ENCODE measurements at regions not wholly inside any gene's neighbourhood (a gene's known extent, or its start where the extent isn't known, plus 50 kb on each side); places are given as distances from the start of the nearest gene placed in this dataset.

DNA sequence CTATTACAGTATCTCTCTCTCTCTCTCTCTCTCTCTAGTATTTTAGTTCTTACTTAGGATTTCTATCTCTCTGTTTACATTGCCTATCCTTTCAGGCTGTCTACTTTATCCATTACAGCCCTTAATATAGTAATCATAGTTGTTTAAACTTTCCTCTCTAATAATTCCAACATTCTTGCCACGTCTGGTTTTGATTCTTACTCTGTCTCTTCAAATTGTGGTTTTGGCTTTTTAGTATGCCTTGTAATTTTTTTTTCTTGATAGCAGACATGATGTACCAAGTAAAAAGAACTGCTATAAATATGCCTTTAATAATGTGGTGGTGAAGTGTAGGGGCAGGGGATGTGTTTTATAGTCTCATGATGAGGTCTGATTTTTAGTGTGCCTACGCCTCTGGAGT lies 1809.5 kb upstream of the CELF4 start:
- DNase-seq, result no peak

DNA sequence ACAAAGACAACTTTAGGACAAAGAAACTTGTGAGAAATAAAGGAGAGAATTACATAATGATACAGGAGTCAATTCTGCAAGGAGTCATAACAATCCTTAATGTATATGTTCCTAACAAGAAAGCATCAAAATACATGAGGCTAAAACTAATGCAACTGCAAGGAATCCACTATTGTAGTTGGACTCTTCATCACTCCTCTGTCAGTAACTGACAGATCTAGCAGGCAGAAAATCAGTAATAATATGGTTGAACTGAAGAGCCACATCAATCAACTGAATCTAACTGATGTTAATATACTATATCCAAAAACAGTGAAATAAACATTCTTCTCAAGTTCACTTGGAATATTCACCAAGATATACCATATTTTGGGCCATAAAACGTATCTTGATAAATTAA lies 1806.4 kb upstream of the CELF4 start:
- DNase-seq, result no peak

DNA sequence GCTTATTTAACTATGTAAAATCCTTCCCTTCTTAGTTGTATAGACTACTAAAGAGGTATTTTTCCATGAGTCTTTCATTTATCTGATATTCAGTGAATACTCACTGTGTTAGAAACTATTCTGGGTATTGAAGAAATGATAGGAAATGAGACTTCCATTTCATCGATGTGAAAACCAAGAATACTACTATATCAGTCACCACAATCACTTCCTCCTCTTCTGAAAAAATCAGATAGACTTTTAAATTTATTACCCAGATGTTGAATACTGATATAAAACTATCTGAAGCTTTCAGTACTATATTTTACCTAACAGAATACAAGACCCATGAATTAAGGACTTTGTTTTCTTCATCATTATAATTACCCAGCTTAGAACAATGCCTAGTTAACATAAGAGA lies 1801.1 kb upstream of the CELF4 start:
- no peak for DNase-seq

DNA sequence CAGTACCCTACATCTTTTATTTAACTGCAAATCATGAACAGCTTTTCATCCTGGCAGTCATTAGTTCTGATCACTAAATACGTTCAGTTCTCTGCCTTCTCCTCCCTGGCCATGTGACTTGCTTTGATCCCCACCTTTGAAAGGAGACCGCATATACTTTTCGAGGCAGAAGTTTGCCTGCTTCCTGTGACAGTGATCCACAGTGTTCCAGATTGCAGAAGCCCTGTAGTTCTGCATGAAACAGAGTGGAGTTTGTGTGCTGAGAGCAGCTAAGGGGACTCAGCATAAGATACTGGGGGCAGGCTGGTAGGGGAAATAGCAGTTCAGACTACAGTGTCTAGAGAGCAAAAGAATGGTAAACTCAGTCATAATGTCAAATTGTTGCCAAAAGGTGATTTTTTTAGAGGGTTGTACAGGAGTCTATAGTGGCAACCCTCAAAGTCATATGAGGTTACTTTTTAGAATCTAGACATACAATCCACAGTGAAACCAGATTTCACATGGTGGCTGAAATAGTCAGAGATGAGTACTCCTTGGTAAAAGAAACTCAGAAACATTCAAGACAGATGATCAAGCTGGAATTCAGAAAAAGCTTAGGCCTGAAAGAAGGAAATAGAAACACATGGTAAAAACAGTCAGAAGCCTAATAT lies 1800.4 kb upstream of the CELF4 start:
- DNase-seq, result no peak

DNA sequence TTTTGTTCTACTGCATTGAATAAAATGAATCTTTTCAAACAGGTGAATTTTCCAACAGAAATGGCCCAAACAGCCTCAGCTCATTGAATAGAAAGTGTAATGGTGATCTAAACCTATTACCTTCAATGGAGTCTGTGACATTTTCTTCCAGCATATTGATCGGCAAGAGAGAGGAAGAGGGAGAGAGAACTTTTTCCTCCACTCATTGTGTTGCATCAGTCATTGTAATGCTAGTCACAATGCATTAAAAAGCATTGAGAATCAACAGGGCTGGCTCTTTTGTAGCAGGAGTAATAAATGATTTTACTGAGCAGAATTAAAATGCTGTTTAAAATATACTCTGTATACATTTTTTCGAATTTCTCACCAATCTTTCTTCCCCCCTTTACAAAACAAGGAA lies 1794.5 kb upstream of the CELF4 start:
- DNase-seq, result no peak

DNA sequence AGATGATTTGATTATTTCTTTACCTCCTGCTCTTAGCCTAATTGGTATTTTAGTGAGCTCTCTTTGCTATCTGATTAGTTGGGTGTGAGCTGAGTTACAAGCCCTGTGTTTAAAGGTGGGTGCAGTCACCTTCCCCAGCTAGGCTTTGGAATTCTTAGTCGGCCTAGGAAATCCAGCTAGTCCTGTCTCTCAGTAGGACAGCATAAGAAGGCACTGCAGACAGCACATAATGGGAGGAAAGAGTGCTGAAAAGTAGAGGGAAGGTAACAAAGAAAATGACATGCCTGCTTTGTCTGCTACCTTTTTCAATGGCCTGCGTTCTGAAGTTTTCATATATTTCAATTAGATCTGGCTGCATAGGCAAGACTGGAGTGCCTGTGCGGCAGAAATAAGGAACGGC lies 1794.0 kb upstream of the CELF4 start:
- no peak for DNase-seq

DNA sequence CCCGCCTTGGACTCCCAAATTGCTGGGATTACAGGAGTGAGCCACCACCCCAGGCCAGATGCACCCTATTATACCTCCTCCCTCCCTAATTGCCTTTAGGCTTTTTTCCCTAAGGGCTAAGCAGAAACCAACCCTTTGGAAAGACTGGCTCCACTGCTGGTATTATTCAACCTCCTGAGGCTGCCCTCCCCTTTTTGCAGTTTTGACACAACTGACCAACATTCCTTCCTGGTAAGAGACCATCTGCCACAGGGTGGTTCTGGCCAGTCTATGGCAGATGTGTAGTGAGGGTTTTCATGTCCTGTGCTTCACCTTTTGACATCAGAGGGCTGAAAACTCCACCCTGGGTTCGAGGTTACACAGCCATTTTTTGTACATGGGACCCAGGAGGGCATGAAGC lies 1785.3 kb upstream of the CELF4 start:
- no peak for DNase-seq

DNA sequence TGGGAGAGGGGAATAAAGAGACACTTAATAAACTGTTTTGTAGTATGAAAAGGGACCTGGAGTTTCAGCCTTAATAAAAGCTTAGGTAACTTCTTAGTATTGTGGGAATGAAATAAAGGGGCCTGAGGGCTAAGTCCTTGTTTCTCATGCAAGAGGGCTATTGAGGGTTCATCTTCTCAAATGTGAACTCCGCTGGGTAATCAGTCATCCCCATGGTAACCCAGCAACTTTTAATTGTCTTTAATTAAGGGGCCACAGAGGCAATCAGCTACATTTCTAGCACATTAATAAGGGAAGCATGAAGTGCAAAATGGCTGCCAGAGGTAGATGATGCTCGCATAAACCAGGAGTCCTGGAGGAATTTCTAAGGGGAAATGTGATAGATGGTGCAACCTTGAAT lies 1784.2 kb upstream of the CELF4 start:
- DNase-seq, result no peak

DNA sequence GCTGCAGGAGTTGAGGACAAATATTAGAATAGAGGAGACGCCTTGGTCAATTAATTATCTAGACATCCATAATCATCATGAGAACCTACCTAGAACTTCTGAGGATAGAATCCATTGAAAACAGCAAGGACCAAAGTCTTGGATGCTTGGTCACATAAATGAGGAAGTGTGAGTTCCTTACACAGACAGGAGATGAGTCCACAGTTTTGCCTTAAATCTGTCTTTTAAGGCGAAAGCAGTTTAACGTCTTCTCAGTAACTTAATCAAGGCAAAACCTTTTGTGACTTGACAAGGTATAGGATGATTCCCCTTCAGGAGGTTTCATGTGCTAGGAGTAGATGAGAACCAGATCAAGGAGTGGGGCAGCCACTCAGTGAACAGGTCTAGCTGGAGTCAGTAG lies 1783.2 kb upstream of the CELF4 start:
- no peak for DNase-seq

DNA sequence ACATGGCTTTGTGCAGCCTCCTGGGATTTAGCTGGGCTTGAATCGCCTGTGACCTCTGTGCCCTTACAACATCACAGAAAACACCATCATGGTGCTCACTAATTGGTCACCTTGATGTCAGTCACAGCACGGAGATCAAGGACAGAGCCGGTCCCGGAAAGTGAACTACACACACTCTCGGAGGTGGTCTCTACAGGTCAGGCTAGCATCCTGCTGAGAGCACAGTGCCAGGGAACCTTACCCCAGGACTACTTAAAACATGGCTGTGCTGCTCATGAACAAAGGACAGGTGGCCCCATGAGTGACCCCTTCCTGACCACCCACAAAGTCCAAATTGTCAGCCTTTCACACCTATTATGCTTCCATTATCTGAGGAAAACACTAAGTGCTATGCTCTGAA lies 1782.1 kb upstream of the CELF4 start:
- DNase-seq, result no peak

DNA sequence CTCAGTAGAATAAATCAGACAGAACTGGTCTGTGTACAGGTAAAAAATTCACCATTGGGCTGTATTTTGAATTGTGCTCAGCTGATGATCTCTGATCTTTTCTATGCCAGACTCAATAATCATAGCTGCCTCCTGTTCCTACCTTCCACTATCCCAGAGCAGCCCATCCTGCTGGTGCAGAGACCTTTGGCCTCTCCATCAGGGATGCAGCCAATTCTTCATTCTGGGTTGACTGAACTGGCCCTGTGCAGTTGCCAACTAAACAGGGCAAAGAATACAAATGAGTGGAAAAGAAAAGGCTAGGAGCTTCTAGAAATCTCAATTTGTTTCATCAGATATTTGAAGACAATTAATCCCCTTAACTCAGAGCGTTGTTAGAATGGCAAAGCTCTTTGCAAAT lies 1781.3 kb upstream of the CELF4 start:
- no peak for DNase-seq

DNA sequence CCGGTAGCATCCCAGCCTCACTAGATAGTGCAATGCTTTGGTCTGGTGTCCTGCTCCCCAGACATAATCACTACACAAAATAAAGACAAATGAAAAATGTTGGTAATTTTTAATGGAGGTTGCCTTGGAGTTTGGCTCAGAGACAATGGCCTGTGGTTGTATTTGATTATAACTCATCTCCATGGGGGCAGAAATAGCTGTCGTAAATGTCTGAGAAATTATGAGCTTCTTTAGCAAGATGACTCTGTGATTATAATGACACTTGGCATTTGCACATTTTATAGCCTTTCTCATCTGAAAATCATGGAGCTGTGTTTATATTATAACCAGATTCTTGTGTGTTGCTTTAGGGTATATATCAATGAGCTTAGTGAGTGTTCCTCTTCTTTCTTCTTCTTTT lies 1779.7 kb upstream of the CELF4 start:
- DNase-seq, result no peak

DNA sequence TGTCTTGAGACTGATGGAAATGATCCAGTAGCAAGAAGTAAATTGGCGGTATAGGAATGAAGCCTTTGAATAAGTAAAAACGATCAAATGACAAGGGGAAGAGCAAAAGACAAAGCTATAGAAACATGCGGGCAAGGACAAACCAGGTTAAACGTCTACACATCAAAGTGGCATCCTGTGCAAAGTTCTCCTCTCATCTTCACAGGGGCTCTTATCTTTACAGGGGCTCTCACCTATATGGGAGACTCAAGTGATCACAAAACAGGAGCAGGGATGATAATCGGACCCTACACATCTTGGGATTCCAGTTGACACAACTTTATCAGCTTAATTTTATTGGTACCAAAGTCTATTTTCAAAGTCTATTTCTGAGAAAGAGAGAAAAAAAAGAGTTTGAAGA lies 1778.9 kb upstream of the CELF4 start:
- no peak for DNase-seq

DNA sequence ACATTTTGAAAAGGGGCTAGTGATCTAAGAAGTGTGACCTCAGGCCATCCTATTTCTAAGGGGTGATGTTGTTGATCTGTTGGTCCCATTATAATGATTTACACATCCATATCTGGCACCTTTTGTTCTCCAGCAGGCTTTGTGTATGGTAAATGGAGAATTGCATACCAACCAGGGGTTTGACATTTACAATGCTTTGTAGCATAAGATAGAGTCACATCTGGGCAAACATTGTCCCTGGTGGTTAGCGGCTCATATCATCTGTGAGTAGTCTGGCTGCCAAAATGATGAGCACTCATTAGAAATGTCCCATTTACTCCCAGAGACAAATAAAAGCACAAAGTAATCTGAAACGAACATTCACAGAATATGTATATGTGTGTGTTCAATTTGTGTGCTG lies 1775.5 kb upstream of the CELF4 start:
- no peak for DNase-seq

DNA sequence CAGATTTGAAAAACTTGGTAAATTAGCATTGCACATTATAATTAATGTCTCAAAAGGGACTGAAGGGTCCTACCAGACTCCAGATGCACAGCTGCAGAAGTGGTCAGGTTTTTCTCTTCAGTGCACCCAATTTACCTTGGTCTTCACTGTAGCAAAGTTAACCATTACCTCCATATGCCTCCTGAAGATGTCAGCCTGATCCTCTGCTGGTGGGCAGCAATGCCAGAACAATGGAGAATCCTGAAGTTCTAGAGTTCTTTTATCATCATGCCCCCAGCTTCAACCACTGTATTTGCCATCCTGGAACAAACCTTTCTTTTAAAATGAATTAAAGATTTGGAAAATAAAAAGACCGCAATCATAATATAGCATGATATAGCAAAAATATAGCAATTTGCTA lies 1774.8 kb upstream of the CELF4 start:
- DNase-seq, result no peak

DNA sequence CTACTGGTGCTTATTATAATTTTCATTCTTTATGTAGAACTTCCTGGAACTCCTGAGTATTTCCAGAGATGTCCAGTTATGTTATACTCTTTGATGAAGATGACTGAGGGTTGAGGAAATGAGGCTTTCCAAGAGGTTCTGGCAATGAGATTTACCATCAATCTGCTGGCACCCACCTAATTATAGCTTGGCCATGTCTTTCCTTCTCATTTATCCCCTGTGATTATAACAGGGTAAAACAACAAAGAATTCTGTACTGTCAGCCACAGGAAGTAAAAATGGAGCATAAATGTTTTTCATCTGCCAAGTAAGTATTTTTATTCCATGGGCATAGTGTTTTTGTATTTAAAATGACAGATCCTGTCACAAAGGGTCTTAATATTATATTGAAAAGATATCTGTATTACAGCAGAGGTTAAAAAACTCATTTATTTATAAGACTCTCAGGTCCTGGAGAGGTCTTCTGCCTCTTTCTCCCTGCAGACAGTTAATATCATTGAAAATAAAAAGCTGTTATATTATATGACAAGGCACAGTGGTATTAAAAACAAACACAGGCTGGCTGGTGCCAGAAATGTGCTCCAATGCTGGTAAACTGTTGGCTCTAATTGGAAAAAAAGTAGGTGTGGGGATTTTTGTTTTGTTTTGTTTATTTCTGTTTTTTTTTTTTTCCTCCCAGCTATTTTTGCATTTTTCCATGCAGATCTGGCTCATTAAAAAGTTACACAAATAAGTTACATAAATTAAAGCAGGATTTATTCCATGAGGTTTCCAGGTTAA lies 1764.1 kb upstream of the CELF4 start:
- no peak for DNase-seq

DNA sequence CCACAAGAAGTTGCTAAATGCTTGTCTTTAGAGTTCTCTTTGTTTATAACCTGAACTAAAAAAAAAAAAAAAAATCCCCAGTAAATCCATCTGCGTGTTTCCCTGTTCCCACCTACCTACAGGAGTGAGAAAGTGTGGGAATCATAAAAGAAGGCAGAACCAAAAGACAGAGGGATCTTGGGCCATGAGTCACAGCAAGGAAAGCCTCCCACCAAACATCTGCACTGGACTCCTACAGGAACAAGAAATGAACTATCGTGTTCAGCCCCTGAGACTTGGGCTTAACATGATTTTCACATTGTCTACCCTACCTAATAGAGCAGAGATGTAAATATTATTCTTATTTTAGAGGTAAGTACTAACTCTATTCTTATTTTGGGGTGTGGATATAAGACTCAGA lies 1761.2 kb upstream of the CELF4 start:
- no peak for DNase-seq

DNA sequence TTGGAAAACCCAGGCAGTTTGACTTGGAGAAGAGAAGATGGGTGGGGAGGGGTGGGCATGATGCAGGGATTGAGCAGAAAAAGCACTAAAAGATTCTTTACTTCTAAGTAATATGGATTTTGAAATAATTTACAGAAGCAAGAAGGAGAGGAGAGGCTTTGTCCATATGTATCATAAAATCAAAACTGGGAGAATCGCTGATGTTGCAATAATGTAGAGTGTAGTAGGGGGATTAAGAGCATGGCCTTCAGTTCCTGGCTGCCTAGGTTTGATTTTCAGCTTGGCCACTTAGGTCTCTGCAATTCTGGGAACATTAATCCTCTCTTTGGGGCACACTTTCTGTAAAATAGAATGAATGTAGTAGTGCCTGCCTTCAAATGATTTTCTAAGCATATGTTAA lies 1760.4 kb upstream of the CELF4 start:
- DNase-seq, result no peak

DNA sequence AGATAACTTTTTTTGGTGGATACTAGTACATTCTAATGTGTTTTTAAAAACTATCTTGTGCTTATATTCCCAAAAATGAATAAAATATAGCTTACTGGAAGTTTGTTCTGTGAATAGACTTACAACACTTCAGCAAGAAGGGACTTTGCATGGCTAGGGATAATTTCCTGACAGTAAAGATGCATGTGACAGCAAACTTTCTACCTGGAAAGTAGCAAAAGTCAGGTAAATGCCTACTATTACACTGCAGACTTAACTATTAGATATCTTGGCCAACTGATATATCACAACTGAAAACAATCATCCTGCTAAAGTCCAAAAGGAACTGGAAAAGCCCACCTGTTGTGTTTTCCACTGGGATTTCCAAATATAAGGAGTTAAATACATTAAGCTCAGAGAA lies 1753.5 kb upstream of the CELF4 start:
- no peak for DNase-seq

DNA sequence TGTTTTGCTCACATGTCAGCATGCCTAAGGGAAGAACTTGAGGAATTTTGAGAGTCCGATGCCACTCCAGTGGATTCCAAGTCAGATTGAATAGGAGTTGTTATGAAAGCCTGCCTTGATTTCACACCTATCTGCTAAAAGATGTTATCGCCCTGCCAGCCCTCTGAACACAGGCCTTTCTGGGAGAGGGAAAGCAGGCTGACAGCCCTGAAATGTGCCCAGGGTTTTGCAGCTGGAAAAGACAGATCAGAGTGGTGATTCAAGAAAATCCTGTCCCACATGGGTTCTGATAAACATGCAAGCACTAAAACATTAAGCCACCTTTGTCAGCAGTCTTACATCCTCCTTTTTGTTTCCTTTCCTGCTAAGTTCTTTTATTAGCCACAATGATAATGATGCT lies 1752.9 kb upstream of the CELF4 start:
- no peak for DNase-seq

DNA sequence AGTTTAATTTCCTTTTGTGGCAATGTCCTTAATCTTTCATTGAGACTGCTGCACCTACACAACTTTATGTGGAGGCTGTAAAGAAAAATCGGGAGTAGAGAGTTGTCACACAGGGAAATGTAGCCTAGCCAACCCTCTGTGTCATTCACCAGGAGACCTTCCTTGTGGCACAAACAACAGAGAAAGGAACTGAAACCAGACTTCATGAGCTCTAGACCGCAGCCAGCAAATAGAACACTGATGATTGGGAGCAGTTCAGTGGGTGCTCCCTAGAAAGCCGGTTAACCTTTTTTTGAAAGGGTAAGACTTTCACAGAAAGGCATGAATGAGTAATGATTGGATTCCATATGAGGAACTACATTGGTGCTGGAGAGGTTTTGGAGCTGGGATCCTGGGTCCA lies 1752.4 kb upstream of the CELF4 start:
- no peak for DNase-seq

DNA sequence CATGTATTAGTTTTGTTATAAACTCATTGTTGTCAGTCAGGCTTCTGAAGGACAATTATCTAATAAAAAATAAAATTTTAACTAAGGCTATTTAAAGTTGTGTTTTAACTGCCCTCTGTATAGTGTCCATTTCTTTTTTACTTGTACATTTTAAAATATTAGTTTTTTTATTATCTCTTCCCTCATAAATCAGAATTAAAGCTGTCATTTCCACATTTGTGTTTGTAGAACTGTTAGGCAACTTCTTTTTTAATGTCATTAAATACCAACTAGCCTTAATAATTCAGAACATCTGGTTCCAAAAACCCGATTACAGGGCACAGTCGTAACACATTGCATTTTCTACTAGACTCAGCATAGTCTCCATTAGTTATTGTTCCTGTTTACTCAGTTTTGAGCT lies 1749.0 kb upstream of the CELF4 start:
- DNase-seq, result no peak

DNA sequence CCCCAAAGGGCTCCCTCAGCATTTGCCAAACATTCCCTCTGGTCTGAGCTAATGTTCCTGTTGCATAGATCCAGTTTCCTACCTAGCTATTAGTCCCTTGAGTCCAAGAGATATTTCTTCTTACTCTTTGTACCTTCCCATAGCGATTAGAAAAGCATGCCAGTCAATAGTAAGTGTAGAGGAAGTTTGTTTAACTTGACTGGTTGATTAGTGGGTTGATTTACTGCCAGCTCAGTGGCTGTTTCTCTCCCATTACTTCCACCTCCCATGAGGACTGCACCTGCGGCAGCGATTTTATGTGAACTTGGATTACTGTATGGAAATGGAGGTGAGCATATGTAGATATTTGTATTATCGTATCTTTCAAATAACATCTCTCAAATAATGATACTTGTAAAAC lies 1748.4 kb upstream of the CELF4 start:
- DNase-seq, result no peak

DNA sequence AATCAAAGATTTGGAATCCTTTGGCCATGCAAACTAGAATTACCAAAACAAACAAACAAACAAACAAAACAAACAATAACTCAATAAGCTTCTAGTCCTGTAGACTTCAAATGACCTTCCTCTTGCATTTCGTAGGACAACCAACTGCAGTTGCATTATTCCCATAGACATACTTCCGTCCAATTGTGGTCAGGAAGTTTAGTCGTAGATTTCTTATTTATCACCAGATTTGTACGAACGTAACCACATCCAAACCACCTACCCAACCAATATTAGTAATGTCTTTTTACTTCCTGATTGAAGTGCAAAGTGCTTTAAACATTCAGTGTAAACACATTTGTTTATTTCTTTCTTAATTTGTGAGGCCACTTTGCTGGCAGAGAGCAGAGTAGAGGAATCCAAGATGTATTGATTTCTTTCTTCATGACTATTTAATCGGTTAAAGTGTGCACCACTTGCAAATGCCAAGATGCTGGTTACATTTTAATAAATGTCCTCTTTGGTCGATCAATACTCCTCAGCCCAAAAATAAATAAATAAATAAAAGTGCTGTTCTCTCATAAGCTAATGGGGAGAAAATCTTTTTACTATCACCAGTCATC lies 1745.6 kb upstream of the CELF4 start:
- DNase-seq, result no peak
